ENCODE measurements at regions not wholly inside any gene's neighbourhood (a gene's known extent, or its start where the extent isn't known, plus 50 kb on each side); places are given as distances from the start of the nearest gene placed in this dataset.

GRCh38 chr20:4597215-4597614 lies 89.0 kb upstream of the PRNP start:
- no peak for TF ChIP-seq POLR2A (IDR thresholded peaks at IDR 0.05; ENCODE audit: low read depth, low read length)
- no peak for TF ChIP-seq SPI1 (IDR thresholded peaks at IDR 0.05; ENCODE audit: low read depth, low read length)
- no peak for TF ChIP-seq POU2F2 (IDR thresholded peaks at IDR 0.05; ENCODE audit: low read depth, low read length)
- TF ChIP-seq POLR2AphosphoS5 (IDR thresholded peaks at IDR 0.05; ENCODE audit: low read depth, low read length), result no peak
- no peak for TF ChIP-seq TAF1 (IDR thresholded peaks at IDR 0.05; ENCODE audit: low read depth, low read length)
- TF ChIP-seq PAX5 (IDR thresholded peaks at IDR 0.05; ENCODE audit: insufficient read depth, low read length, severe bottlenecking), result no peak
